T-helper 17 cell (primary cell): ENCODE measurements at regions not wholly inside any gene's neighbourhood (a gene's known extent, or its start where the extent isn't known, plus 50 kb on each side); places are given as distances from the start of the nearest gene placed in this dataset.

Experiments used
- ATAC-seq: fragments of 150-1000 bp; cut with Tn5 transposase; 2 replicates; pipeline ENCODE4 v1.10.0; 2021; ENCODE audit warnings: mild to moderate bottlenecking, moderate library complexity
- DNase-seq, 3 donors: peaks; one replicate each; pipeline versions ENCODE4 v3.0.0 to v3.0.0-alpha.2; 2020 to 2021
- H3K9me3 ChIP-seq: one replicate; pipeline ENCODE4 v1.7.0; 2013; ENCODE audit warnings: low read length, mild to moderate bottlenecking; ENCODE audit not compliant: control insufficient read depth, poor library complexity, severe bottlenecking
- H3K27ac Mint-ChIP-seq: one replicate; pipeline ENCODE4 v1.8.0; 2022; ENCODE audit warnings: mild to moderate bottlenecking, moderate library complexity, mixed read lengths
- H3K27me3 Mint-ChIP-seq: one replicate; pipeline ENCODE4 v1.8.0; 2022; ENCODE audit warnings: mixed read lengths
- H3K36me3 Mint-ChIP-seq: one replicate; pipeline ENCODE4 v1.8.0; 2022; ENCODE audit warnings: low read depth, mixed read lengths
- H3K4me1 Mint-ChIP-seq: one replicate; pipeline ENCODE4 v1.8.0; 2022; ENCODE audit warnings: mild to moderate bottlenecking, mixed read lengths
- H3K4me3 Mint-ChIP-seq: one replicate; pipeline ENCODE4 v1.8.0; 2022; ENCODE audit warnings: mild to moderate bottlenecking, moderate library complexity, mixed read lengths

- Mint-ChIP-seq H3K27ac (no peak overlapping the region), H3K4me1 (no peaks in the 10 kb centered on the region), H3K27me3 (peaks cover 6% of the 10 kb centered on the region), H3K4me3 (no peak overlapping the region), H3K36me3 (no peaks in the 10 kb centered on the region)
- ATAC-seq (no peak), DNase-seq (no peak)
- no peaks in the 10 kb centered on the region for H3K9me3 ChIP-seq
Observed at GRCh38 chr18:54736981-54737380, 91.3 kb upstream of the RAB27B start.

- Mint-ChIP-seq H3K36me3 (no peaks in the 10 kb centered on the region), H3K4me1 (no peaks in the 10 kb centered on the region), H3K4me3 (no peak overlapping the region), H3K27me3 (peaks cover 7% of the 10 kb centered on the region), H3K27ac (no peak overlapping the region)
- no peaks in the 10 kb centered on the region for H3K9me3 ChIP-seq
- no peak for ATAC-seq
- DNase-seq = no peak
Observed at GRCh38 chr18:54737986-54738385, 90.3 kb upstream of the RAB27B start.

GRCh38 chr18:54739476-54739875 lies 88.8 kb upstream of the RAB27B start:
- ATAC-seq = no peak
- H3K36me3 Mint-ChIP-seq = no peaks in the 10 kb centered on the region
- H3K27ac Mint-ChIP-seq = no peak overlapping the region
- DNase-seq = no peak
- H3K9me3 ChIP-seq = no peaks in the 10 kb centered on the region
- H3K27me3 Mint-ChIP-seq = peaks cover 16% of the 10 kb centered on the region
- no peaks in the 10 kb centered on the region for H3K4me1 Mint-ChIP-seq
- H3K4me3 Mint-ChIP-seq = no peak overlapping the region

- no peaks in the 10 kb centered on the region for H3K4me1 Mint-ChIP-seq
- H3K36me3 Mint-ChIP-seq = no peaks in the 10 kb centered on the region
- peaks cover 16% of the 10 kb centered on the region for H3K27me3 Mint-ChIP-seq
- DNase-seq = no peak
- no peak overlapping the region for H3K27ac Mint-ChIP-seq
- H3K9me3 ChIP-seq = no peaks in the 10 kb centered on the region
- no peak overlapping the region for H3K4me3 Mint-ChIP-seq
- no peak for ATAC-seq
Observed at GRCh38 chr18:54740136-54740846, 88.0 kb upstream of the RAB27B start.

- no peaks in the 10 kb centered on the region for H3K9me3 ChIP-seq
- no peak for DNase-seq
- Mint-ChIP-seq H3K27me3 (peaks cover 16% of the 10 kb centered on the region), H3K27ac (no peak overlapping the region), H3K4me1 (no peaks in the 10 kb centered on the region), H3K4me3 (no peak overlapping the region), H3K36me3 (no peaks in the 10 kb centered on the region)
- no peak for ATAC-seq
Observed at GRCh38 chr18:54742120-54742519, 86.2 kb upstream of the RAB27B start.

- H3K27ac Mint-ChIP-seq = no peak overlapping the region
- DNase-seq (no peak), ATAC-seq (no peak)
- H3K27me3 Mint-ChIP-seq = peaks cover 16% of the 10 kb centered on the region
- H3K4me1 Mint-ChIP-seq = no peaks in the 10 kb centered on the region
- no peak overlapping the region for H3K4me3 Mint-ChIP-seq
- H3K9me3 ChIP-seq = no peaks in the 10 kb centered on the region
- H3K36me3 Mint-ChIP-seq = no peaks in the 10 kb centered on the region
Observed at GRCh38 chr18:54742659-54743604, 85.3 kb upstream of the RAB27B start.

GRCh38 chr18:54743605-54743995 lies 84.7 kb upstream of the RAB27B start:
- H3K4me3 Mint-ChIP-seq = no peak overlapping the region
- H3K27me3 Mint-ChIP-seq = peaks cover 16% of the 10 kb centered on the region
- ATAC-seq (no peak), DNase-seq (no peak)
- H3K27ac Mint-ChIP-seq = no peak overlapping the region
- no peaks in the 10 kb centered on the region for H3K36me3 Mint-ChIP-seq
- H3K9me3 ChIP-seq = no peaks in the 10 kb centered on the region
- no peaks in the 10 kb centered on the region for H3K4me1 Mint-ChIP-seq

GRCh38 chr18:54749291-54749690 lies 79.0 kb upstream of the RAB27B start:
- ATAC-seq (no peak), DNase-seq (no peak)
- Mint-ChIP-seq H3K27me3 (no peaks in the 10 kb centered on the region), H3K27ac (no peak overlapping the region), H3K36me3 (no peaks in the 10 kb centered on the region), H3K4me1 (no peaks in the 10 kb centered on the region), H3K4me3 (no peak overlapping the region)
- no peaks in the 10 kb centered on the region for H3K9me3 ChIP-seq

- no peak overlapping the region for H3K4me3 Mint-ChIP-seq
- ATAC-seq (no peak), DNase-seq (no peak)
- no peaks in the 10 kb centered on the region for H3K4me1 Mint-ChIP-seq
- H3K27ac Mint-ChIP-seq = no peak overlapping the region
- no peaks in the 10 kb centered on the region for H3K27me3 Mint-ChIP-seq
- no peaks in the 10 kb centered on the region for H3K36me3 Mint-ChIP-seq
- no peaks in the 10 kb centered on the region for H3K9me3 ChIP-seq
Observed at GRCh38 chr18:54750350-54750749, 77.9 kb upstream of the RAB27B start.

GRCh38 chr18:54752185-54752584 lies 76.1 kb upstream of the RAB27B start:
- Mint-ChIP-seq H3K4me1 (no peaks in the 10 kb centered on the region), H3K4me3 (no peak overlapping the region), H3K36me3 (no peaks in the 10 kb centered on the region), H3K27me3 (no peaks in the 10 kb centered on the region), H3K27ac (no peak overlapping the region)
- no peaks in the 10 kb centered on the region for H3K9me3 ChIP-seq
- ATAC-seq = no peak
- no peak for DNase-seq

GRCh38 chr18:54755456-54755855 lies 72.8 kb upstream of the RAB27B start:
- H3K4me3 Mint-ChIP-seq = no peak overlapping the region
- H3K4me1 Mint-ChIP-seq = no peaks in the 10 kb centered on the region
- no peak overlapping the region for H3K27ac Mint-ChIP-seq
- ATAC-seq (no peak), DNase-seq (no peak)
- H3K36me3 Mint-ChIP-seq = no peaks in the 10 kb centered on the region
- no peaks in the 10 kb centered on the region for H3K27me3 Mint-ChIP-seq
- H3K9me3 ChIP-seq = no peaks in the 10 kb centered on the region

- no peaks in the 10 kb centered on the region for H3K27me3 Mint-ChIP-seq
- H3K27ac Mint-ChIP-seq = no peak overlapping the region
- H3K4me3 Mint-ChIP-seq = no peak overlapping the region
- no peaks in the 10 kb centered on the region for H3K4me1 Mint-ChIP-seq
- ATAC-seq (no peak), DNase-seq (no peak)
- H3K36me3 Mint-ChIP-seq = peaks cover 2% of the 10 kb centered on the region
- H3K9me3 ChIP-seq = peaks cover 3% of the 10 kb centered on the region
Observed at GRCh38 chr18:54762386-54762785, 65.9 kb upstream of the RAB27B start.

- DNase-seq (no peak), ATAC-seq (no peak)
- H3K36me3 Mint-ChIP-seq = peaks cover 2% of the 10 kb centered on the region
- no peaks in the 10 kb centered on the region for H3K27me3 Mint-ChIP-seq
- peaks cover 3% of the 10 kb centered on the region for H3K9me3 ChIP-seq
- H3K4me3 Mint-ChIP-seq = no peak overlapping the region
- H3K4me1 Mint-ChIP-seq = no peaks in the 10 kb centered on the region
- no peak overlapping the region for H3K27ac Mint-ChIP-seq
Observed at GRCh38 chr18:54764786-54765185, 63.5 kb upstream of the RAB27B start.
